ENCODE measurements at regions not wholly inside any gene's neighbourhood (a gene's known extent, or its start where the extent isn't known, plus 50 kb on each side); places are given as distances from the start of the nearest gene placed in this dataset.

DNA sequence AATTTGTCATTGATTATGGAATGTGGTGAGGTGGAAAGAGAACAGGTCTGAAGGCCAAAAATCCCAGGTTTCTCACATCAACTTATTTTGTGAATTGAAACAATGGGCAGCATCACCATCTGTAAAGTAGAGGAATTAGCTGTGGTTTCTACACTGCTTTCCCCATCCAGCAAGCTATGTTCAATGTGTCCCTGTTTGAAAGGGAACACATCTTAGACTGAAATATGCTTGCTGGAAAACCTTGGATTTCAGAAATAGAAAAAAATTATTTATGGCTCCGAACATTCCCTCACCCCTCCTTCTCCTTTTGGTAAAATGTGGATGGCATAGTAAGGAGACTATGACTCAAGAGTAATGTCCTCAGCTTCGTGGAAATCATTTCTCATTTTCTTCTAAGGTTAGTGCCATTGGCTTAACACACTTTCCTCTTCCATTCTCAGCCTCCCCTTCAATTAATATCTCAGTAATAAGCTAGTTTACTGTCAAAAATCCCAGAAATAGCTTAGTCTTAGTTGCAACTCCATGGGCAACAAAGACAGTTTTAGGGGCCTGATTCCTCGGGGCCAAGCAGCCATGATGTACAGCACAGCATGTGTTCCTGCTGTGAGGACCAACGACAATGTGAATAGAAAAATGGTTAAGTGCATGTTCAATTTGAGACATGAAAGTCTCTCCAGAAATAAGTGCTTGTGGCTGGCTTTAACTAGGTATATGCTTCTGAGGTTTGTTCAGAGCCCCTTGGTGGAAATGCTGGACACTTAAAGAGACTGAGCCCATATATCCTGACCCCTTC, 205.8 kb upstream of the SLC38A2 start:
- Histone ChIP-seq H2AFZ (ENCODE audit: low read depth, low read length) (no peak overlapping the region), H3K9me1 (replicated peaks; ENCODE audit: control insufficient read depth, extremely low read depth, insufficient read depth, low read length) (no peaks in the 10 kb centered on the region), H4K20me1 (replicated peaks; ENCODE audit: control insufficient read depth, extremely low read depth, insufficient read depth, low read length) (no peaks in the 10 kb centered on the region), H3K4me1 (ENCODE audit: control insufficient read depth, extremely low read depth, insufficient read depth, low read length) (no peaks in the 10 kb centered on the region), H3K79me2 (ENCODE audit: control insufficient read depth, insufficient read depth, low read length) (no peaks in the 10 kb centered on the region), H3K36me3 (ENCODE audit: control insufficient read depth in 2 of 2, extremely low read depth in 1 of 2, insufficient read depth in 2 of 2, low read length in 2 of 2) (no peaks in the 10 kb centered on the region), H3K9ac (replicated peaks; ENCODE audit: extremely low read depth, insufficient read depth, low read length) (no peak overlapping the region), H3K9me3 (replicated peaks; ENCODE audit: control insufficient read depth, insufficient read depth, low read length) (no peaks in the 10 kb centered on the region), H3K4me2 (ENCODE audit: insufficient read depth, low read length) (no peak overlapping the region), H3K27ac (ENCODE audit: insufficient read depth, low read depth, low read length) (no peak overlapping the region), H3K4me3 (replicated peaks in 1 of 3; ENCODE audit: insufficient read depth in 1 of 3, low read depth in 1 of 3, low read length in 3 of 3) (no peak overlapping the region), H3K27me3 (ENCODE audit: control insufficient read depth in 2 of 2, insufficient read depth in 2 of 2, low read length in 2 of 2) (no peaks in the 10 kb centered on the region)
- no peak for TF ChIP-seq JUN (IDR thresholded peaks at IDR 0.05; ENCODE audit: borderline replicate concordance, insufficient read depth, insufficient read length, low read depth)
- TF ChIP-seq GATA2 (IDR thresholded peaks at IDR 0.05; ENCODE audit: insufficient read depth, insufficient read length, low read depth, low read length) = no peak
- TF ChIP-seq EZH2 (IDR thresholded peaks at IDR 0.05; ENCODE audit: borderline replicate concordance, low read depth, low read length, severe bottlenecking) = no peak
- no peak for TF ChIP-seq POLR2AphosphoS5 (IDR thresholded peaks at IDR 0.05; ENCODE audit: insufficient read depth, low read depth, low read length)
- TF ChIP-seq, protein P1, sequence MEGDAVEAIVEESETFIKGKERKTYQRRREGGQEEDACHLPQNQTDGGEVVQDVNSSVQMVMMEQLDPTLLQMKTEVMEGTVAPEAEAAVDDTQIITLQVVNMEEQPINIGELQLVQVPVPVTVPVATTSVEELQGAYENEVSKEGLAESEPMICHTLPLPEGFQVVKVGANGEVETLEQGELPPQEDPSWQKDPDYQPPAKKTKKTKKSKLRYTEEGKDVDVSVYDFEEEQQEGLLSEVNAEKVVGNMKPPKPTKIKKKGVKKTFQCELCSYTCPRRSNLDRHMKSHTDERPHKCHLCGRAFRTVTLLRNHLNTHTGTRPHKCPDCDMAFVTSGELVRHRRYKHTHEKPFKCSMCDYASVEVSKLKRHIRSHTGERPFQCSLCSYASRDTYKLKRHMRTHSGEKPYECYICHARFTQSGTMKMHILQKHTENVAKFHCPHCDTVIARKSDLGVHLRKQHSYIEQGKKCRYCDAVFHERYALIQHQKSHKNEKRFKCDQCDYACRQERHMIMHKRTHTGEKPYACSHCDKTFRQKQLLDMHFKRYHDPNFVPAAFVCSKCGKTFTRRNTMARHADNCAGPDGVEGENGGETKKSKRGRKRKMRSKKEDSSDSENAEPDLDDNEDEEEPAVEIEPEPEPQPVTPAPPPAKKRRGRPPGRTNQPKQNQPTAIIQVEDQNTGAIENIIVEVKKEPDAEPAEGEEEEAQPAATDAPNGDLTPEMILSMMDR (IDR thresholded peaks at IDR 0.05; ENCODE audit: extremely low read depth in 1 of 2, insufficient read depth in 1 of 2, low read depth in 1 of 2, low read length in 2 of 2) = no peak
- no peak for TF ChIP-seq MYC (IDR thresholded peaks at IDR 0.05; ENCODE audit: low read depth, low read length)
- TF ChIP-seq, protein P2, sequence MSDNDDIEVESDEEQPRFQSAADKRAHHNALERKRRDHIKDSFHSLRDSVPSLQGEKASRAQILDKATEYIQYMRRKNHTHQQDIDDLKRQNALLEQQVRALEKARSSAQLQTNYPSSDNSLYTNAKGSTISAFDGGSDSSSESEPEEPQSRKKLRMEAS (IDR thresholded peaks at IDR 0.05; ENCODE audit: insufficient read depth, insufficient read length) = no peak
- no peak for TF ChIP-seq FOS (IDR thresholded peaks at IDR 0.05; ENCODE audit: borderline replicate concordance, insufficient read depth, low read length)
- no peak for TF ChIP-seq POLR2A (IDR thresholded peaks at IDR 0.05; ENCODE audit: low read depth, low read length)
- dilution Hi-C loops (cut with MboI; ENCODE audit: extremely low pct_ligation_motif_present, low sequenced_read_pairs) (no loop called here), intact Hi-C loops (cut with micrococcal nuclease) (no loop called here)
- POLR2A ChIA-PET = no interaction called here
- CTCF ChIA-PET = interaction anchor here (0.8 to 1.2 kb wide), 2 partner anchors 11 to 12 kb away, joined by 3 to 4 read pairs; no protein-coding TSS in a partner anchor
- no TSS peak for BruUV-seq (replicated peaks)
- FAIRE-seq (no peak), DNase-seq (ENCODE audit: low read depth, low spot score) (no peak)

All from endothelial cell of umbilical vein (primary cell).